ENCODE measurements at regions not wholly inside any gene's neighbourhood (a gene's known extent, or its start where the extent isn't known, plus 50 kb on each side); places are given as distances from the start of the nearest gene placed in this dataset.

- DNase-seq (ENCODE audit: low read depth) = no peak
- no peak overlapping the region for H3K4me3 ChIP-seq (ENCODE audit: low read depth, low read length)
- no peak for TF ChIP-seq CTCF (conservative IDR thresholded peaks at IDR 0.05; ENCODE audit: low read depth, low read length)
Observed at GRCh38 chr1:194300340-194300739, 1113.9 kb upstream of the B3GALT2 start.

GRCh38 chr1:194298007-194298598, 1111.7 kb upstream of the B3GALT2 start:
- no peak overlapping the region for H3K4me3 ChIP-seq (ENCODE audit: low read depth, low read length)
- no peak for DNase-seq (ENCODE audit: low read depth)
- TF ChIP-seq CTCF (conservative IDR thresholded peaks at IDR 0.05; ENCODE audit: low read depth, low read length) = no peak

GRCh38 chr1:194297094-194297493, 1110.7 kb upstream of the B3GALT2 start:
- H3K4me3 ChIP-seq (ENCODE audit: low read depth, low read length) = no peak overlapping the region
- TF ChIP-seq CTCF (conservative IDR thresholded peaks at IDR 0.05; ENCODE audit: low read depth, low read length) = no peak
- DNase-seq (ENCODE audit: low read depth) = no peak

- DNase-seq (ENCODE audit: low read depth) = no peak
- no peak overlapping the region for H3K4me3 ChIP-seq (ENCODE audit: low read depth, low read length)
- TF ChIP-seq CTCF (conservative IDR thresholded peaks at IDR 0.05; ENCODE audit: low read depth, low read length) = no peak
Observed at GRCh38 chr1:194296201-194296600, 1109.8 kb upstream of the B3GALT2 start.

- DNase-seq (ENCODE audit: low read depth) = peak; percentile 29
- no peak overlapping the region for H3K4me3 ChIP-seq (ENCODE audit: low read depth, low read length)
- TF ChIP-seq CTCF (conservative IDR thresholded peaks at IDR 0.05; ENCODE audit: low read depth, low read length) = peak; percentile 85
Observed at GRCh38 chr1:194295685-194296084, 1109.3 kb upstream of the B3GALT2 start.

- TF ChIP-seq CTCF (conservative IDR thresholded peaks at IDR 0.05; ENCODE audit: low read depth, low read length) = no peak
- H3K4me3 ChIP-seq (ENCODE audit: low read depth, low read length) = no peak overlapping the region
- no peak for DNase-seq (ENCODE audit: low read depth)
Observed at GRCh38 chr1:194293851-194294405, 1107.5 kb upstream of the B3GALT2 start.

- TF ChIP-seq CTCF (conservative IDR thresholded peaks at IDR 0.05; ENCODE audit: low read depth, low read length) = no peak
- DNase-seq (ENCODE audit: low read depth) = no peak
- H3K4me3 ChIP-seq (ENCODE audit: low read depth, low read length) = no peak overlapping the region
Observed at GRCh38 chr1:194292966-194293365, 1106.6 kb upstream of the B3GALT2 start.

Measured in epithelial cell of proximal tubule (primary cell).